HG02938 (cell line): ENCODE measurements at regions not wholly inside any gene's neighbourhood (a gene's known extent, or its start where the extent isn't known, plus 50 kb on each side); places are given as distances from the start of the nearest gene placed in this dataset.

Experiments used
- ATAC-seq: cut with Tn5 transposase; IDR thresholded peaks from one replicate; pipeline ENCODE4 v1.9.1; 2021; ENCODE audit warnings: mild to moderate bottlenecking, moderate library complexity; ENCODE audit not compliant: unreplicated experiment

DNA sequence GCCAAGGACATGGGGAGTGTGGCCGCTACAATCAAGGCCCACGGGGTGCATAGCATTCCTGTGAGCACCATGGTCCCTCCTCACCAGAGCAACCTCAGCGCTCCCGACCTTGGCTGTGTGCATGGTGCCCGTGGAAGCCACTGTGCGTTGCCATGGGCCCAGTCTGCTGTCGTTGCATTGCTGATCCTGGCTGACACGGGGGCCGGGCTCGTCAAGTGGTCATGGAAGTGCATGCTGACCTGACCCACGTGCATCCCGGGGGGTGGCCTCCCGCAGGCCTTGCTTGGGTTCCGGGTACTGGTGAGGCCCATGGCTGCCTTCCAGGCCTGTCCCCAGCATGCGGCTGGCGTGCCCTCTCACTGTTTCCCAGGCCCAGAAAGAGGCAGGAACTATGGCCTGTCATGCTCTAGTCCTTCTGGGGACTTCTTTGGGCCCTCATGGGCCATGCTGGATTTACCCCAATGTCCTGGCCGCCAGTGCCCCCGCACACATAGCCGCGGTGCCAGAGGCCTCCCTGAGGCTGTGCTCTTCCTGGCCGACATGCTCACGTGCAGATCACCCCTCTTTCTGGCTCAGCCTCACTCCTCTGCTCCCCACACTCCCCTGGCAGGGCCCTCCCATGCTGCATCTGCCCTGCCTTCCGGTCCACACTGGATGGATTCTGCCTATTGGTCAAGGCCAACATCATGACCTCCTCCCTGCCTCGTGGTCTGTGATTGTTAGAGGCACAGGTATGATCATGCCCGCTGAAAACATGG is 1258.0 kb downstream of the BRD1 start:
- no peak for ATAC-seq

GRCh38 chr22:48568736-48569330 is 1258.8 kb downstream of the BRD1 start:
- no peak for ATAC-seq

- ATAC-seq: no peak
Measured at GRCh38 chr22:48567213-48567975, 1260.3 kb downstream of the BRD1 start.

GRCh38 chr22:48566741-48567140 is 1260.9 kb downstream of the BRD1 start:
- ATAC-seq: no peak

DNA sequence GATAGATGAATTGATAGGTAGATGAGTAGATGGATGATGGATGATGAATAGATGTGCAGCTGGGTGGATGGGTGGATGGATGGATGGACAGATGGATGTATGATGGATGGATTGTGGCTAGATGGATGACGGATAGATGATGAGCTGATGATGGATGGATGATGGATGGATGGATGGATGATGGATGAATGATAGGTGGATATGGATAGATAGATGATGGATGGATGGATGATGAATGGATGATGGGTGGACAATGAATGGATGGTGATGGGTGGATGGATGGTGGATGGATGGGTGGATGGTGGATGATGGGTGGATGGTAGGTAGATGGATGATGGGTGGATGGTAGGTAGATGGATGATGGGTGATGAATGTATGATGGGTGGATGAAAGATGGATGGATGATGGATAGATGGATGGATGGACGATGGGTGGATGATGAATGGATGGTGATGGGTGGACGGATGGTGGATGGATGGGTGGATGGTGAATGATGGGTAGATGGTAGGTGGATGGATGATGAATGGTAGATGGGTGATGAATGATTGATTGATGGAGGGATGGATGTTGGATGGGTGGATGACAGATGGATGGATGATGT is 1261.7 kb downstream of the BRD1 start:
- ATAC-seq: no peak

- no peak for ATAC-seq
Measured at GRCh38 chr22:48564995-48565394, 1262.7 kb downstream of the BRD1 start.

DNA sequence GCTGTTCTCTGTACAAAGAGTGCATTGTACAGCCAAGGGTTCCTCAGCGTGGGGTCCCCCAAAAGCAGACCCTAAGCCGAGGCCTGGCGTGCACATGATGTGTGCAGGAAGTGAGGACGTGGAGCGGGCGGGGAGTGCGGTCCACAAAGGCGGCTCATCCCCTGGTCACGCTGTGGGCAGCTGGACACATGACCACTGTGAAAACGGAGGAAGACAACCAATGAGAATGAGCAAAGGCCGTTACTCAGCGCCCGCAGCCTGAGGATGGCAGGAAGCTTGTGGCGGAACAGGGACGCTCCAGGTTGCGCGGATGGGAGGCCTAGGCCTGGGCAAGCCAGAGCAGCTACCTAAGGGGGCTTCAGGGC is 1263.7 kb downstream of the BRD1 start:
- no peak for ATAC-seq

GRCh38 chr22:48563118-48563965 is 1264.3 kb downstream of the BRD1 start:
- no peak for ATAC-seq

DNA sequence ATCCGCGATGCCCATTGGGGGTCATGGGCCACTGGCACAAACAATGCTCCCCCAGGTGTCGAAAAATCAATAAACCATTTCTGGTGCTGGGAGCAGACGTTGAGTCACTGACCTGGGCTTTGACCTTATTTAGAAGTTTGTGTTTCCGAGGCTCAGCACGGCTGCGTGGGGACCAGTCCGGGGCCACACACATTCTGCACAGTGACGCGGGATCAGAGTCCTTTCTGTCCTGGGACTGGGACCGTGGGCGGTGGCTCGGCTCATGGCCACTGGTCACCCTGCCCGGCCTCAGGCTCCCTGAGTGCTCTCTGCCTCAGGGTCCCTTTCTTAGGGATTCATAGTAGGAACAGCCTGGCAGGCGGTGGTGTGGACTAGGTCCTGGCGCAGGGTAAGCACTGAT is 1266.0 kb downstream of the BRD1 start:
- ATAC-seq: no peak

DNA sequence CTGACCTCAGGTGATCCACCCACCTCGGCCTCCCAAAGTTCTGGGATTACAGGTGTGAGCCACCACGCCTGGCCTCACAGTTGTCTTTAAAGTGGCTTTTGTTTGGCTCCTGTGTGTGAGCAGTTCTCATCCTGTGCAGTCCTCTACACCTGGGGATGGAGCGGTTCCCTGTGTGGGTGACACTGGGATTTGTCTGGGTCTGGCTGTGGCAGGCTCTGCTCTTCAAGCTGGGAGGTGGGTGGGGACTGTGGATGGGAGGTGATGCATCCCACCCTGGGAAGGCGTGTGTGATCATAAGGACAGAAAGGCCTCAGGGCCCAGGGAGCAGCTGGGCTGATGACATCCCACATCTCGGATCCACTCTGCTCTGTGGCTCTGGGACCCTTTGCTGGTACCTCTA is 1266.8 kb downstream of the BRD1 start:
- ATAC-seq: no peak

DNA sequence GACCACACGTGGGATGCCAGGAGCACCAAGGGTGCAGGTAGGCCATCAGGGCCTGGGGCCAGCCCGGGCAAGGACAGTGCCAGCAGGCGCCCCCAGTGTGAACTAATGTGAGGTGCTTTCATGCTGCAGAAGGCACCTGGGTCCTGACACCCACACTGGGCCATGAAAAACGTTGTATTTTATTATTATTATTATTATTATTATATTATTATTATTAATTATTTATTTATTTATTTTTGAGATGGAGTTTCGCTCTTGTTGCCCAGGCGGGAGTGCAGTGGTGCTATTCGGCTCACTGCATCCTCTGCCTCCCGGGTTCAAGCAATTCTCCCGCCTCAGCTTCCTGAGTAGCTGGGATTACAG is 1267.3 kb downstream of the BRD1 start:
- ATAC-seq: no peak

GRCh38 chr22:48559647-48560388 is 1267.9 kb downstream of the BRD1 start:
- no peak for ATAC-seq

DNA sequence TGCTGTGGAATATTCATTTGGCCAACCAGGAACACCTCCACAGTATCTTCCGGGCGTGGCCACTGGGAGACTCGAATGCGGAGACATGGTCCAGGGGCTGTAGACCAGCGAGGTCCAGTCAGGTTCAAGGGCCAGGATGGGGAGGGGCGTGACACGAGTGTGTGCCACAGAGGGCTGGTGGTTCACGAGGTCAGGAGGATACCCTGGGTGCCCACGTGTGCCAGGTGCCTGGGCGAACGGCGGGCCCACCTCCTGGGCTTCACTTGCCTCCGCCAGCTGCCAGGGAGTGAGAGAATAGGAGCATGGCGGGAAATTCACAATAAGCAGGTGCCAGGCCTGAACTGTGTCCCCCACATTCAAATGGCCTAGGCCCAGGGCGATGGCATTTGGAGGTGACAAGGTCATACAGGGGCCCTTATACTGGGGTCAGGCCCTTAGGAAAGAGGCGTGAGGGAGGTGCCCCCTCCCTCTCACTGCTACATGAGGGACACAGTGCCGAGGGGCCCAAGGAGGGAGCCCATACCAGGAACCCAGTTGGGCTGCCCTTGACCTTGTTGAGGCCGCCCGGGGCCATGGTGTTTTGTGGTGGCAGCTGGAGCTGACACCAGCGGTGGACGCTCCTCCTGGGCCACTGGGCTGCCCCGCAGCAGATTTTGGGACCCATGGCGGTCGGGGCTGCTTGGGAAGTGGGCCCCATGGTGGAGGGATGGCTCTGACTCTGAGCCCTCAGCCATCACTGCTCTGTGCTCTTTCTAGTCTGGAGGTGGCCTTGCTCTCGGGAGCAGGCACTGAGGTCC is 1268.9 kb downstream of the BRD1 start:
- ATAC-seq: no peak

- no peak for ATAC-seq
Measured at GRCh38 chr22:48558016-48558415, 1269.7 kb downstream of the BRD1 start.

DNA sequence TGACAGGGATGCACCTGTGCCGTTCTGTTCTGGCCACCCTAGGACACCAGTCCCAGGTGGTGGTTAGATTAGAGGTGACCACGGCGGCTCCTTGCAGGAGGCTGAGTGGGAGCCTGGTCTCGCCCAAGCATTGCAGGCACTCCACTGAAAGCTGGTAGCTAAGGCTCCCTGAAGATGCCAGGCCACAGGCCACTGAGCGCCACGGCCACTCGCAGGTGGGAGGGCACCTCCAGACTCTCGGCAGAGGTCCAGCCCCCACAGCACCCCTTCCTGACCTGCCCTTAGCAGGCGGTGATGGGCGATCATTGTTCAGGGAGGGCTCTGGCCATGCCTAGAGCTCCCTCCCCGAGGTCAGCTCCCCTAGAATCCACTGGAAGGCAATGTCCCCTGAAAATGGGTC is 1270.2 kb downstream of the BRD1 start:
- no peak for ATAC-seq

DNA sequence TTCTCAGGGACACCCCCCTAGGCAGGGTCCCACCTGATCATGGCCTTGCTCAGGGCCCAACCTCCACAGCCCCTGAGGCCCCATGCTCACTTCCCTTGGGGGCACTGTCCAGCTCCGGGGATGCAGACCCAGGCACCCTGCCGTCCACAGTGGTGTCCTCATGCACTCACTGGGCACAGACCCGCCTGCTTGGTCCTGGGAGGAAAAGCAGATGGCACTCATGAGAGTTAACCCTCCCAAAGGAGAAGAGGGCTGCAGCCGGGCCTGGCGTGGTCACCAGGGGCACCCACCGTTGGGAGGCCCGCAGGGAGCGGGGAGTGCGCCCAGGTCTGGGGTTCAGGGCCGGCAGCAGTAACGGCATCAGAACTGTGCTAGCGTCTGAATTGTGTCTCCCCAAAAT is 1270.9 kb downstream of the BRD1 start:
- no peak for ATAC-seq

GRCh38 chr22:48556222-48556621 is 1271.5 kb downstream of the BRD1 start:
- ATAC-seq: no peak

- no peak for ATAC-seq
Measured at GRCh38 chr22:48555606-48556005, 1272.1 kb downstream of the BRD1 start.

DNA sequence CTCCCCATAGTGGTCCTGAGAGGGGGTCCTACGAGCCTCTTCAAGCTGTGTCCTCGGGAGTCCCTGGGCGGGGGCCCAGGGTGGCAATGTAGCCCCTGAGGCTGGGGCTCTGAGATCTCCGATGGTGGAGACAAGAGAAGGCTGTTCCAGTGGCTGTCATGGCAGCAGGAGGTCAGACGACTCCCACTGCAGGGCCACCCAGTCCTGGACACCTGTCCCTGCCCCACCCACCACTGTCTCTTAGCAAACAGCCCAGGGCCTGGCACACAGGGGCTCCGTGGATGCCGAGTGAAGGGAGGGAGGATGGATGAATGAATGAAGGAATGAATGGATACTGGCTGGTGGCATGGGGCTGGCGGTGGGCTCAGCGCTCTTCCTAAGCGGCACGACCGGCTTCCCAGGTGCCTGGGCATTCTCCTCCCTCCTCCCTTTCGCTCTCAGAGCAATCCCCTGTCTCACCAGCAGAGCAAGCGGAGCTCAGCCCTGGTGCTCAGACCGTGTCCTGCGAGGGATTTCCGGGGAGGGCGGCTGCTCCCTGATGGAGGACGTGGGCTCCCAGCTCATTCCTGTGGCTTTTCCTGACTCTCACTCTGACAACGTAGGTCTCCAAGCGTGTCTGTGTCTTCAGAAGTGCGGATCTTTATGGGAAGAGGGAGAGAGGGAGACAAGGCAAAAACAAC is 1272.6 kb downstream of the BRD1 start:
- ATAC-seq: no peak
